HepG2 (cell line): ENCODE measurements at regions not wholly inside any gene's neighbourhood (a gene's known extent, or its start where the extent isn't known, plus 50 kb on each side); places are given as distances from the start of the nearest gene placed in this dataset.

Experiments
- CEBPB ChIP-seq: IDR thresholded peaks from 2 replicates; pipeline ENCODE4 v1.6.1; 2011; ENCODE audit warnings: low read depth, low read length, improper control_type of control experiment, borderline replicate concordance
- MAFF ChIP-seq: IDR thresholded peaks from 2 replicates; pipeline ENCODE4 v1.6.1; 2011; ENCODE audit warnings: low read depth, low read length, improper control_type of control experiment
- ZNF317 ChIP-seq: sonication (generic); formaldehyde crosslinking; IDR thresholded peaks from 2 replicates; pipeline ENCODE4 v1.5.0; 2020; ENCODE audit warnings: mild to moderate bottlenecking, missing genetic modification reagents
- ZSCAN21 ChIP-seq: sonication (generic); formaldehyde crosslinking; IDR thresholded peaks from 2 replicates; pipeline ENCODE4 v1.8.0; 2022; ENCODE audit warnings: mild to moderate bottlenecking, missing genetic modification reagents, moderate library complexity, borderline replicate concordance
- TF ChIP-seq, protein P1 (sequence below), 2 experiments: IDR thresholded peaks; 2 replicates each; pipeline ENCODE4 v1.6.1; 2011 to 2012; ENCODE audit warnings: low read length in 2 of 2, borderline replicate concordance in 1 of 2, low read depth in 1 of 2, mild to moderate bottlenecking in 1 of 2, moderate library complexity in 1 of 2

DNA sequence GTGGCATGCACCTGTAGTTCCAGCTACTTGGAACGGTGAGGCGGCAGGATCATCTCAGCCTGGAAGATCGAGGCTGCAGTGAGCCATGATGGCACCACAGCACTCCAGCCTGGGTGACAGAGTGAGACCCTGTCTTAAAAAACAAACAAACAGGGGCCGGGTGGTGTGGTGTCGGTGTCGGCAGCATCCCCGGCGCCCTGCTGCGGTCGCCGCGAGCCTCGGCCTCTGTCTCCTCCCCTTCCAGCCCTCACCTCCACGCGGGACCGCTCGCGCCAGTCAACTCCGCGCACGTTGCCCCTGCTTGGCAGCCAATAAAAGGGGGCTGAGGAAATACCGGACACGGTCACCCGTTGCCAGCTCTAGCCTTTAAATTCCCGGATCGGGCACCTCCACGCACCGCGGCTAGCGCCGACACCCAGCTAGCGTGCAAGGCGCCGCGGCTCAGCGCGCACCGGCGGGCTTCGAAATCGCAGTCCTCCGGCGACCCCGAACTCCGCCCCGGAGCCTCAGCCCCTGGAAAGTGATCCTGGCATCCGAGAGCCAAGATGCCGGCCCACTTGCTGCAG lies 204.7 kb downstream of the CDRT15L2 start:
- no peak for TF ChIP-seq MAFF
- no peak for TF ChIP-seq ZSCAN21 (CRISPR knock-in tag)
- TF ChIP-seq, protein P1, sequence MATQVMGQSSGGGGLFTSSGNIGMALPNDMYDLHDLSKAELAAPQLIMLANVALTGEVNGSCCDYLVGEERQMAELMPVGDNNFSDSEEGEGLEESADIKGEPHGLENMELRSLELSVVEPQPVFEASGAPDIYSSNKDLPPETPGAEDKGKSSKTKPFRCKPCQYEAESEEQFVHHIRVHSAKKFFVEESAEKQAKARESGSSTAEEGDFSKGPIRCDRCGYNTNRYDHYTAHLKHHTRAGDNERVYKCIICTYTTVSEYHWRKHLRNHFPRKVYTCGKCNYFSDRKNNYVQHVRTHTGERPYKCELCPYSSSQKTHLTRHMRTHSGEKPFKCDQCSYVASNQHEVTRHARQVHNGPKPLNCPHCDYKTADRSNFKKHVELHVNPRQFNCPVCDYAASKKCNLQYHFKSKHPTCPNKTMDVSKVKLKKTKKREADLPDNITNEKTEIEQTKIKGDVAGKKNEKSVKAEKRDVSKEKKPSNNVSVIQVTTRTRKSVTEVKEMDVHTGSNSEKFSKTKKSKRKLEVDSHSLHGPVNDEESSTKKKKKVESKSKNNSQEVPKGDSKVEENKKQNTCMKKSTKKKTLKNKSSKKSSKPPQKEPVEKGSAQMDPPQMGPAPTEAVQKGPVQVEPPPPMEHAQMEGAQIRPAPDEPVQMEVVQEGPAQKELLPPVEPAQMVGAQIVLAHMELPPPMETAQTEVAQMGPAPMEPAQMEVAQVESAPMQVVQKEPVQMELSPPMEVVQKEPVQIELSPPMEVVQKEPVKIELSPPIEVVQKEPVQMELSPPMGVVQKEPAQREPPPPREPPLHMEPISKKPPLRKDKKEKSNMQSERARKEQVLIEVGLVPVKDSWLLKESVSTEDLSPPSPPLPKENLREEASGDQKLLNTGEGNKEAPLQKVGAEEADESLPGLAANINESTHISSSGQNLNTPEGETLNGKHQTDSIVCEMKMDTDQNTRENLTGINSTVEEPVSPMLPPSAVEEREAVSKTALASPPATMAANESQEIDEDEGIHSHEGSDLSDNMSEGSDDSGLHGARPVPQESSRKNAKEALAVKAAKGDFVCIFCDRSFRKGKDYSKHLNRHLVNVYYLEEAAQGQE (IDR thresholded peaks at IDR 0.05; ENCODE audit: borderline replicate concordance in 1 of 2, low read depth in 1 of 2, low read length in 2 of 2): no peak
- no peak for TF ChIP-seq ZNF317 (CRISPR knock-in tag)
- TF ChIP-seq CEBPB: no peak
